IPS-11a (cell line): ENCODE measurements at regions not wholly inside any gene's neighbourhood (a gene's known extent, or its start where the extent isn't known, plus 50 kb on each side); places are given as distances from the start of the nearest gene placed in this dataset.
"Not testable (repeated sequence)": the region's sequence is repeated elsewhere in the genome, so short reads cannot be mapped to it uniquely, and the experiment has no call there.

Source experiments
- H3K4me3 ChIP-seq: one replicate; pipeline ENCODE4 v1.5.1; 2013; ENCODE audit warnings: low read depth, low read length, control low read depth

DNA sequence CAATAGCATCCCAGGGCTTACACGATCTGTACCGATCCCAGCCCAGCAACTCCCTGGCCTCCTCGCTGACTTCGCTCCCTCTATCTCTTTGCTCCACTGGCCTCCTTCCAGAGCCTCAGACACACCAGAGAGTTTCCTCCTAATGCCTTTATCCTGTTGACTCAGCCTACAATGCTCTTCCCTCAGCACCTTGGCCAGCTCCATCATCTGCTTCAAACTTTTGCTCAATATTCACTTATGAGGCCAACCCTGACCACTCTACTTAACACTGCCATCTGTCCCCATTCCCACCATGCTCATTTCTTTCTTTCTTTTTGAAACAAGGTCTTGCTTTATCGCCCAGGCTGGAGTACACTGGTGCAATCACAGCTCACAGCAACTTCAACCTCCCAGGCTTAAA, 180.9 kb downstream of the CEP170 start:
- H3K4me3 ChIP-seq = not testable (repeated sequence)

DNA sequence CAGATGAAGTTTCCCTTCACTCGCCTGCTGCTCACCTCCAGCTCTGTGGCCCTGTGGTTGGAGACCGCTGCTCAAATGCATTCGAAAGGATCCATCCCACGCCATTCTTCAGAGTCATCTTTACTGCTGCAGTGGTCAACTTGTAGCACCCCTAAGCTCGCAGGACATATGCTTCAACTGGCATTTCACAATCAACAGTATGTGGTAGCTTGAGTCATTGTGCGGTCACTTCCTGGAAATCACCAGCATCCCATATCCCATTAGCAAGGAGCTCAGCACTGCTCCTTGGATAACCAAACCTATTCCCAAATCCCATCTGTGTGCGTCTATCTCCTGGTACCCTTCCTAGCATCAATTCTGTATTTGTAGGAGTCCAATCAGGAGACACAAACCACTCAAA, 188.0 kb downstream of the CEP170 start:
- not testable (repeated sequence) for H3K4me3 ChIP-seq

DNA sequence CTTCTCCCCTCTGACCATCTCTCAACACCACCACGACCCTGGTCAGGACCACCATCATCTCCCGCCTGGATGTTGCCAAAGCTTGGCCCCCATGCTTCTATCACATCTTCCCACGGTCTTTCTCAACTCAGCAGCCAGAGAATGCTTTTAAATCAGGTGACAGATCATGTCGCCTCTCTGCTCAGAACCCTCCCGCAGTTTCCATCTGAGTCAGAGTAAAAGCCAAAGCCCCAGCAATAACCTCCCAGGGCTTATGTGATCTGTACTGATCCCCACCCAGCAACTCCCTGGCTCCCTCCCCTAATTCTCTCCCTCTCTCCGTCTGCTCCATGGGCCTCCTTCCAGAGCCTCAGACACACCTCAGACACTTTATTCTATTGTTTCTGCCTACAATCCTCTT, 193.1 kb downstream of the CEP170 start:
- not testable (repeated sequence) for H3K4me3 ChIP-seq

DNA sequence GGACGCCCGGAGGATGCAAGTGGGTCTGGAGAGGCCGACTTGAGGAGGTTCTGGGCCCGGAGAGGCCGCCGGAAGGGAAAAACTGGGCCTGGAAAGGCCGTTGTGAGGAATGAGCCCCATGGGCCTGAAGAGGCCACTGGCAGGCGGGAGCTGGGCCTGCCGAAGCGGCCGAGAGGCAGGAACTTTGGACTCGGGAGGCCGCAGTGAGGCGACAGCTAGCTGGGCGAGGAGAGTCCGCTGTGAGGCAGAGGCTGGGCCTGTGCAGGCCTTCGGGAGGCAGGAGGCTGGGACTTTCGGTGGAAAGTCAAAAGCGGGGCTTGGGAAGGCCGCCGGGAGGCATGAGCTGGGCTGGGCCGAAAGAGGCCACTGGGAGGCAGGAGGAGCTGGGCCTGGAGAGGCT, 199.6 kb downstream of the CEP170 start:
- not testable (repeated sequence) for H3K4me3 ChIP-seq

DNA sequence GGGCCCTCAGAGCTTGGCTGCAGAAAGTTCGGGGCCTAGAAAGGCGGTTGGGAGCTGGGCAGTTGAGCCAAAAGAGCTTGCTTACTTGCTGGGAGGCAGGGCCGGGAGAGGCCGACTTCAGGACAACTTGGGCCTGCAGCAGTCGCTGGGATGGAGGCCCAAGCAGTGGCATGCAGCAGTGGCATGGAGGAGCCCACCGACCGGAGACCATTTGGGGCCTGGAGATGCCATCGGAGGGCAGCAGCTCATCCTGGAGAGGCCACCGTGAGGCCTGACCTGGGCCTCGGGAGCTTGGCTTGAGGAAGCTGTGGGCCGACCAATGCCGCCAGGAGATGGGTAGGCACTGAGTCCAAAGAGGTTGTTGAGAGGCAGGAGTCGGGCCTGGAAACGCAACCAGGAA, 200.0 kb downstream of the CEP170 start:
- not testable (repeated sequence) for H3K4me3 ChIP-seq

DNA sequence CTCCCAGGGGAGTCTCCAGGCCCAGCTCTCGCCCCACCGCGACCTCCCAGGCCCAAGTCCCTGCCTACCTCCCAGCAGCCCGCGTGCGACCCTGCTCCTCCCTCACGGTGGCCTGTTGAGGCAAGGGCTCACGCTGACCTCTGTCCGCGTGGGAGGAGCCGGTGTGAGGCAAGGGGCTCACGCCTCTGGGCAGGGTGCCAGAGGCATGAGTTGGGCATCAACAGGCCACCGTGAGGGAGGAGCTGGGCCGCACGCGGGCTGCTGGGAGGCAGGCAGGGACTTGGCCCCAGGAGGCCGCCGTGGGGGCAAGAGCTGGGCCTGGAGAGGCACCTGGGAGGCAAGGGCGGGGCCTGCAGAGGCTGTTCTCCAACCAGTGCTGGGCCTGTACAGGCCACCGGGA, 200.4 kb downstream of the CEP170 start:
- not testable (repeated sequence) for H3K4me3 ChIP-seq

DNA sequence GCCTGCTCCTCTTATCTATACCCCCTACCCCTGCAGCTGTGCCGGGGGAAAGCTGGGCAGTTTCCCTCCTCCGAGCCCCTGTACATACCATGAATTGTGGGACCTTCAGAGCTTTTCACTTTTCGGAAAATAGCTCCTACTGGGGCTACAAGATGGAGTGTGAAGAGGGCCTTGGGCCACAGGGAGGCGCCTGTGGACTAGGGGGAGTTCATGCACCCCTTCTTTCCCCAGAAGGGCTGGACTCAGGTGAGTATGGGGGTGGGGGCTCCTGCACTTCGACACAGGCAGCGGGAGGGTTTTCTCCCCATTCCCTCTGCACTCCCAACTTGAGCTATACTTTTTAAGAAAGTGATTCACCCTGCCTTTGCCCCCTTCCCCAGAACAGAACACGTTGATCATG, 202.0 kb downstream of the CEP170 start:
- not testable (repeated sequence) for H3K4me3 ChIP-seq

DNA sequence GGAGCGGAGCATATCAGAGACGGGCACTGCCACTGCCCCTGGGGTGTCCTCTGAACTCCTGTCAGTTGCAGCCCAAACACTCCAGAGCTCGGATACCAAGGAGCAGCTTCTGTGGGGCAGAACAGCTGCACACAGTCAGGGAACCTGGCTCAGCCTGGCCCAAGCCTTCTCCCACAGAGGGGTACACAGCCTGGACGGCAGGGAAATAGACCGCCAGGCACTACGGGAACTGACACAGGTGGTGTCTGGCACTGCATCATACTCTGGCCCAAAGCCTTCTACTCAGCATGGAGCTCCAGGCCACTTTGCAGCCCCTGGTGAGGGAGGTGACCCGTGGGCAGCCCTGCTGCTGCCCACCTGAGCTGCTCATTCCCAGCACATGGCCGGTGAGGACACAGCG, 204.5 kb downstream of the CEP170 start:
- H3K4me3 ChIP-seq = not testable (repeated sequence)

DNA sequence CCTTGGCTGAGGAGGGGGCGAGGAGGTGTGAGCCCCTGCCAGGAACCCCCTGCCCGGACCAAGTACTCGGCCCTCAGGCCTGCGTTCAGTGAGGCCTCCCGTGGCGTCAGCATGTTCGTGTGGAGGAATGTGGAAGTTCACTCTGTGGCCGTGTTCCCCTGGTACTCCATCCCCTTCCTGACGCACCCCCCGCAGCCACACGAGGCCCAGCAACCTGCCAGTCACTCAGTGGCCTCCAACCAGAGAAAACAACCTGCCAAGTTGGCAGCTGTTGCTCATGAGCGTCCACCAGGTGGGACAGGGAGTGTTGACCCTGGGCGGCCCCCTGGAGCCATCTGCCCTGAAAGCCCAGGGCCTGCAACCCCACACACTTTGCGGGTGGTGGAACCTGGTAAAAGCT, 205.4 kb downstream of the CEP170 start:
- not testable (repeated sequence) for H3K4me3 ChIP-seq

DNA sequence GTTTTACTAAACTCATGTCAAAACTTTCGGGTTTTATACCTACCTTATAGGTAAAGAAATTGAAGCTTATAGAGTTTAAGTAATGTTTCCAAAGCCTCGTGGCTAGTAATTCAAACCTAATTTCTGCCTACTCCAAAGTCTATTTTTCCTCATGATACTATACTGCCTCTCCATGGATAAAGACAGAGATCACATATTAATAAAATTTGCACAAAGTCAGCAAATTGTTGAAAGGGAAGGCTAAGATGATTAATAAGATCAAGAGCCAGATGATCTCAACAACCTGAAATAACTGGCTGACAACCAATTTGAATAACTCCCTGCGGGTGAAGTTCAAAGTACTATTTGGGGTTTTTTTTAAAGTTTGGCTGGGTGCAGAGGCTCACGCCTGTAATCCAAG, 233.7 kb downstream of the CEP170 start:
- not testable (repeated sequence) for H3K4me3 ChIP-seq

DNA sequence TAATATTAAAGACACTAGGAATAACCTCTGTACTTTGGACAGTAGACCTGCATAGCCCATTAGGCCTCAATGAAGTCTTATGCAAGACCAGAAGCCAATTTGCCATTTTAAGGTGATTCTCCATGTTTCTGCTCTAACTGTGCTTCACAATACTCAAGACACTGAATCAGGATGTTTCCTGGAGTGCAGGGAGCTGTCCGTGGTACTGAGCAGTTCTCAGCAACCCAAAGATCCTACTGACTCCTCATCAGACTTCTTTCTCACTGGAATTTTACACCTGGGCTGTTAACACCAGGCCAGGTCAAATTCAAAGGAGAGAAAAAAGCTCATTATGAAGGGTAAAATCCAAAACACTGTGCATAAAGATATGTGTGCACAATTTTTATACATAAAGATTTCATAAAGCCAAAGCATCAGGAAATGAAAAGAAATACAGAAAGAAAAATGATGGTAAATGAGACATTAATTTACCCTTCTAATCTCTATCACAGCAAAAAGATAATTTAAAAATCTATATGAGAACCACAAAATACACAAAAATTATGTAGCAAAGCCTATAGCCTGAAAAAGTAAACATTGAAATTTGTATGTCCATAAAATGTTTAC, 235.9 kb downstream of the CEP170 start:
- not testable (repeated sequence) for H3K4me3 ChIP-seq

DNA sequence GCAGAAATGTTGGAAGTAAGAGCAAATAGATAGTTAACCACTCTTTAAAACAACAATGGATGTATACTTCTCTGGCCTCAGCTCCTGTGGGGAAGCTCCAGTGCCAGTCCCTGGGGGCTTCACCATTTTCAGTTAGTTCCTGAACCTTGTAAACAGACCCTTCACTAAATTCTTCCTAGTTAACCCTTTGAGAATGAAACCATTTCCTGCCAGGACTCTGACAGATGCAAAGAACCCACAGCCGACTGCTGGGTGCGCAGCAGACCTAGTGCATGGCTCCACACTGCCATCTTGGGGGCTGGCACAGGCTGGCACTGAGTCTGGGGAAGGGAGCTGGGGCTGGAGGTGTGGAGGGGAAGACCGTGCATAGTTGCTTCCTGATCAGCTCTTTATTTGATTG, 244.4 kb downstream of the CEP170 start:
- H3K4me3 ChIP-seq = not testable (repeated sequence)

DNA sequence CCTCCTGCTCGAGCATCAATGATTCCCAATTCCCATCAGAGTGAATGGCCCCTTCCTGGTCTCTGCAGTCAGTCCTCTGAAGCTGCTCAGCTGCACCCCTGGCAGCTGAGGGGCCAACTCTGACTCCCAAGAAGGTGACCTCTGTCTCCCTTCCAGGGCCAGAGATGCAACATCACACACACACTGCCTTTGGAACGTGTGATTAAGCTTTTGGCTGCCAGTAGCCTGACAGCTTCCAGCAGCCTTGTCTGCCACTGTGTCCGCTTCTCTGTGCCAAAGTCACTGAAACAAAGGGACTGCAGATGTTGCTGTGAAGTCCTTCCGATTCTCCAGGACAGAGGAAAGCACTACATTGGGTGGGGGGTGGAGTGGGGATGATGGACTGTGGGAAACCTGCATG, 254.1 kb downstream of the CEP170 start:
- H3K4me3 ChIP-seq = not testable (repeated sequence)

DNA sequence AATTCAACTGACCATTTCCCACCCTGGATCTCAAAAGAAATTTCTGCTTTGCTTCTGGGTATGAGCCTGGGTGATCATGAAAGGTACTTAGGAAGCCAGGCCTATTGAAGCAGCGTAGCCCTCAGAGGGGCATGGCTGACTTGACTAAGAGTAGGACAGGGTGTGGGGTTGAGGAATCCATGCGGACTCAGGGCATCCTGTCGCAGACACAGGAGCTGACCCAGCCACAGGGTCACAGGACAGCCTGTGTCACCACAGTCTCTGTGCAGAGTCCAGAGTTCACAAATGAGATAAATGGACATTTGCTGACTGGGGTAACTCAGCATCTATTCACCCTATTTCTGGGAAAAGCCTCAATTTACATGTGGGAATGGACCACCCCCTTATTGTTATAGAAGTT, 262.3 kb downstream of the CEP170 start:
- H3K4me3 ChIP-seq = not testable (repeated sequence)

DNA sequence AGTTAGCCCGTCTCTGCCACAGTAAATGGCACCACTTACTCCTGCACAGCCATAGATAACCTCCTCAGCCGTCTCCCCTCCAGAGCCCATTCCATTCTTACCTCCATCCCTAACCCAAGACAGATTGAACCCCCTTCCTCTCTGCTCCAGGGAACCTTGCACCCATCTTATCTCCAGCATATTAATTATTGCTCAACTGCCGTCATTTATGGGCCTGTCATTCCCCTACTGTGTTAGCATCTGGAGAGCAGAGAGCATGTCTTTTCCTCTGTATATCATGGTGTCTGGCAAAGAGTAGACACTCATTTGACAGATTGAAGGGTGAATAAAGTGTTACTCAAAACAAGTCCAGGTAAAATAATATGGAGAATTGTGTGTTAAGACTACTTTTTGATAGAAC, 270.0 kb downstream of the CEP170 start:
- not testable (repeated sequence) for H3K4me3 ChIP-seq

DNA sequence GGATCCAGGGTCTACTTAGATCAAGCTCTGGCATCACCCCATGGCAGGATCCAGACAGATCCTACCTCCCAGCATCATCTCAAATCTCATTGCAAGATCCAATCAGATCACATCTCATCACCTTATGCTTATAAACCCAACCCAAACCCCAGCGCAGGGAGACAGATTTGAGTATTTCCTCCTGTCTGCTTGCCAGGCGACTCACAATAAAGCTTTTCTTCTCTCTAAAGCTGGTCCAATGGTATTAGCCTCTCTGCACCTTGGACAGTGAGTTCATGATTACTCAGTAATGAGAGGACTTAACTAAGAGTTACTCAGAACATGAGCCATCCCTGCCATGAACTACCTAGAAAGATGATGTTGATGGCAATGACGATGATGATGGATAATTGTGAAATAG, 281.7 kb downstream of the CEP170 start:
- not testable (repeated sequence) for H3K4me3 ChIP-seq

DNA sequence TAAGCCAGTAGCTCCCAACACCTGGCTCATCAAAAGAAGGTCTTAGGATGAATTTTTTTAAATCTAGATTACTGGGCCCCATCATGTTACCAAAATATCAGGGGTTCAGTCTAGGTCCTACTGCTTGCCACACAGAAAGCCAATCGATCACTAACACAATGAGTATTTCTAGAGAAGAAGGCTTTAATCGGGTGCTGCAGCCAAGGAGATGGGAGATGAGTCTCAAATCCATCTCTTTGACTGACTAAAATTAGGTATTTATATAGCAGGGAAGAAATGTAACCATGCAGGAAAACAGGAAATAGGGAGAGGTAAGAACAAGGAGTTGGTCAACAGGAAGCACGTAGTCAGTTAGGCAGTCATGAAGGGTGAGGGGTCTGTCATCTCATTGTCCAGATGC, 288.2 kb downstream of the CEP170 start:
- H3K4me3 ChIP-seq = no peak overlapping the region

DNA sequence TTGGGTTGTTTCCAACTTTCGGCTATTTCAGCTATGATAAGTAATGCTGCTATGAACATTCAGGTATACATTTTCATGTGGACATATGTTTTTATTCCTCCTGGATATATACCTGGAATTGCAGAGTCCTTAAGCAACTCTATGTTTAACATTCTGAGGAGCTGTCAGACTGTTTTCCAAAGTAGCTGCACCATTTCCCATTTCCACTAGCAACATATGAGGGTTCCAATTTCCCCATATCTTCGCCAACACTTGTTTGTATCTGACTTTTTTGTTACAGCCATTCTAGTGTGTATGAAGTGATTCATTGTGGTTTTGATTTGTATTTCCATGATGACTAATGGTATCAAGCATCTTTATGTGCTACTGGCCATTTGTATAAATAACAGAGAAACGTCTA, 295.7 kb downstream of the CEP170 start:
- not testable (repeated sequence) for H3K4me3 ChIP-seq

DNA sequence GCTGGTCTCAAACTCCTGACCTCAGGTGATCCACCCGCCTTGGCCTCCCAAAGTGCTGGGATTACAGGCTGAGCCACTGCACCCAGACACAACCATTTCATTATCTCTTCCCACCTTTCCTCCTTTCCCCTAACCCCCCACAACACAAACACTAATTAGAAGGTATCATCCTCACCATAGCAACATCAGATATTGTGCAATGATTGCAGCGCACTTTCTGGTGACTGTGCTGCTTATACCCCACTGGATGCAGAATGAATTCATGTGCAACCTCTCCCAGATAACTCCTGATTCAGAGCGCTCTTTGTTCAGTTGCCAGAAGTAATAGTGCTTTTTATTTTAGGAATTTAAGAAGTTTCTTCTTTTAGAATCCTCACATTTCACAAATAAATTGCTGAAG, 300.1 kb downstream of the CEP170 start:
- not testable (repeated sequence) for H3K4me3 ChIP-seq

DNA sequence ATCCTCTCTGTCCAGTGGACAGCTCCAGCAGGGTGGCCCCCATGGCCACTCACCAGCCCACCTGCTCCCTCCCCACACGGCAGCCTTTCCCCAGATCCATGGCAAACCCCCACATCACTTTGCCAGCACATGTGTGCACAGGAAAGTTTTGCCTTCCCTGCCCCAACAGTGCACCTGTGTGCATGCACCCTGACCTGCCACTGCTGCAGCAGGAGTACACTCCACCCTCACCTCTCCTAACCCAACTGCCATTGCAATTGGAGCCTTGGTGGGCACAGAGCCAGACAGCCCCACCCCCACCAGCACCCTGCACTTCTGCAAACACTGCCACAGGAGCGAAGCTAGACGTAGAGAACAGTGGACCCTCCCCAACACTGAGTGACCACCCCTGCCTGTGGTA, 308.9 kb downstream of the CEP170 start:
- H3K4me3 ChIP-seq = no peak overlapping the region

DNA sequence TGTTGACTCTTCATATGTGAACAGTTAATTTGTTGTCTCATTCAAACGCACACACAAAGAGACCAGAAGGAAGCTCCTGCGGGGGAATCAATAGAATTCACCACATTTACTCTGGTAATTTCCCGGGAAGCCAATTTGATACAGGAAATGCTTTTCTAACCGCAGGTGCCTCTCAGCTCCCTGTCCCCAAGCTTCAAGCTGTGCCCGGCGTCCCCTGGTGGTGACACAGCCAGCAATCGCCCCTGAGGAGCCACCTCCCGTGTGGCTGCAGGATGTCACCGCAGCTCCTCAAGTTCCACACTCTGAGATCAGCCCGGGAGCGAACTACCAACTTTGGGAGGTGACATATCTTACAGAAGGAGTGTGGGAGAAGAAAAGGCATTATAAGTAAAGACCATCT, 318.4 kb downstream of the CEP170 start:
- H3K4me3 ChIP-seq = not testable (repeated sequence)

DNA sequence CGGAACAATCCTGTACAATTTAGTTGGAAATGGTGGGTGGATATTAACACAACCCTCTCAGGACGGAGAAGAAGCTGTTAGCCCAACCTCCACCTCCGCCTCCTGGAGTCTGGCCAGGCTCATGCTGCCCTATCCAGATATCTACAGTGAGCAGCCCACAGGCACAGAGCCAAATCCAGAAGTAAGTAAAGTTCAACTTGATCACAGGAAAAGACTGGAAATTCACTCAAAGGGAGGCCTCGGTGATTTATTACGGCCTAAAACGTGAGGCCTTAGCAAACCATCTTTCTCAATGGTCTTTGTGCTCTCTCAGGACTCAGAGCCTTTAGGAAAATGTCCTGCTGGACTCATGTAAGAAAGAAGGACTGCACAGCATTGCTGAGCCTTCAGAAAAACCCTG, 330.4 kb downstream of the CEP170 start:
- H3K4me3 ChIP-seq = not testable (repeated sequence)

DNA sequence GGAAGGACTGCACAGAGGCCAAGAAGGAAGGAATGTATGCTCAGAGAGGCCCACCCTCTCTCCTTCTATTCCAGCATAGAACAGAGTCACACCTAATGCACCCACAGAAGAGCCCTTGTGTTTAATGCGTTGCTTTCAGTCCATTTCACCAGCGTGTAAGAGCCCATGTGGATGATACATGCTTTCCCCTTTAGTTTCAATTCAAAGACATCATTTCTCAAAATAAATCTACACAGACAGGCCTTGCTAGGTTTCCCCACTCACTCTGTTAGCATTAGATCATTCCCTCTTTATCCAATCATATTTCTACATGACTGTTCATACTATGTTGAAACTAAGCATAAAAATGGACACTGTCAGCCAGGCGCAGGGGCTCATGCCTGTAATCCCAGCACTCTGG, 331.5 kb downstream of the CEP170 start:
- H3K4me3 ChIP-seq = not testable (repeated sequence)

DNA sequence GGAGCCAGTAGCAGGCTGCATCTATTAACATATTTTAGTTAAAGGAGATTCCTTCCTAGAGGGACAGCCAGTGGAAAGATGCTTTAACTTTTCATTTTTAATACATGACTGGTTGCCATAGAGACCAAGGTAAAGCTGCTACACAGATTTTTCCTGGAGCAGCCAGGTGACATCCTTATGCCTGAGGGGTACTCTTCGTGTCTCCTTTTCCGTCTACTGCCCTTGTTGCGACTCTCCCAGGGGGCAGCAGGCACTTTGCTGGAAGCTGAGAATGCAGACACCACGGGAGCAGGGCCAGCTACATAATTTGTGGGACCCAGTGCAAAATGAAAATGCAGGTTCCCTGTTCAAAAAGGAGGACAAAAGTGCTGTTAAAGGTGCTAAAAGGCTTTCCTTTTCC, 340.4 kb downstream of the CEP170 start:
- H3K4me3 ChIP-seq = not testable (repeated sequence)
